VCaP (cell line): ENCODE measurements at regions not wholly inside any gene's neighbourhood (a gene's known extent, or its start where the extent isn't known, plus 50 kb on each side); places are given as distances from the start of the nearest gene placed in this dataset.
"Not testable (repeated sequence)": the region's sequence is repeated elsewhere in the genome, so short reads cannot be mapped to it uniquely, and the experiment has no call there.

Source experiments
- H3K27ac ChIP-seq: fragments of 450-650 bp; 2 replicates; pipeline ENCODE4 v1.5.1; 2017
- TF ChIP-seq, protein P1 (sequence below): fragments of 450-650 bp; conservative IDR thresholded peaks from 2 replicates; pipeline ENCODE4 v1.5.1; 2017; ENCODE audit warnings: mild to moderate bottlenecking, moderate library complexity

DNA sequence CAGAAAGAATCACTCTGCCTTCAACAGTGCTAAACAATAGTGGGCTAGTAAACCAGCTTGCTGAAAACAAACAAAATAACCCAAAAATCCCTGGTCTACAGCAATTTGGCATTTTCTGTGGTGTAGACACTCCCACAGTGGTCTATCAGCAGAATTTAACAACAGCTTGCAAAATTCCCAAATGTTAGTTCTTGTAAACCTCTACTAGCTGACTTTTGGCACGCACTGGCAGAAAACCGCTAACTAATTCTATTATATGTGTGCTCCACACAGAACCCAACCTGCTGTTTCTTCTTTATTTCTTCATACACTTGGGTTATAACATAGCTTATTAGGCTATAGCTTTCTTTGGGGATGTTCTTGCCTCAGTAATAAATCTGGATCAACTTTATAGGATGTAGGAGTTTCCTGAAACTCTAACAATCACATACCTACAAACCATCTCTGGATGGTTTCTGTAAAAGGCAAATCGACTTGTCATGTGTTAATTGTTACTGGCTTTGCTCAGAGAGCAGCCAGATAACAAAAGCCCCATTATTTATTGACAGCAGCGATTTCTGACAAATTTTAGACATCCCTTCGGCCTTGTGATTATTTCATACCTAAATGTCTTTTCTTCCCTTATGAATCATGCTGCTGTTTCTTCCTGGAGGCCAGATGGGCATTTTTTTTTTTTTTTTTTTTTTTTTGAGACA, 82.7 kb upstream of the NAA35 start:
- no peak overlapping the region for H3K27ac ChIP-seq
- TF ChIP-seq, protein P1, sequence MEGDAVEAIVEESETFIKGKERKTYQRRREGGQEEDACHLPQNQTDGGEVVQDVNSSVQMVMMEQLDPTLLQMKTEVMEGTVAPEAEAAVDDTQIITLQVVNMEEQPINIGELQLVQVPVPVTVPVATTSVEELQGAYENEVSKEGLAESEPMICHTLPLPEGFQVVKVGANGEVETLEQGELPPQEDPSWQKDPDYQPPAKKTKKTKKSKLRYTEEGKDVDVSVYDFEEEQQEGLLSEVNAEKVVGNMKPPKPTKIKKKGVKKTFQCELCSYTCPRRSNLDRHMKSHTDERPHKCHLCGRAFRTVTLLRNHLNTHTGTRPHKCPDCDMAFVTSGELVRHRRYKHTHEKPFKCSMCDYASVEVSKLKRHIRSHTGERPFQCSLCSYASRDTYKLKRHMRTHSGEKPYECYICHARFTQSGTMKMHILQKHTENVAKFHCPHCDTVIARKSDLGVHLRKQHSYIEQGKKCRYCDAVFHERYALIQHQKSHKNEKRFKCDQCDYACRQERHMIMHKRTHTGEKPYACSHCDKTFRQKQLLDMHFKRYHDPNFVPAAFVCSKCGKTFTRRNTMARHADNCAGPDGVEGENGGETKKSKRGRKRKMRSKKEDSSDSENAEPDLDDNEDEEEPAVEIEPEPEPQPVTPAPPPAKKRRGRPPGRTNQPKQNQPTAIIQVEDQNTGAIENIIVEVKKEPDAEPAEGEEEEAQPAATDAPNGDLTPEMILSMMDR: no peak

- no peak overlapping the region for H3K27ac ChIP-seq
- TF ChIP-seq, protein P1: no peak
Measured at GRCh38 chr9:85859765-85860164, 81.2 kb upstream of the NAA35 start.

- H3K27ac ChIP-seq: not testable (repeated sequence)
Measured at GRCh38 chr9:85861882-85862281, 79.1 kb upstream of the NAA35 start.

DNA sequence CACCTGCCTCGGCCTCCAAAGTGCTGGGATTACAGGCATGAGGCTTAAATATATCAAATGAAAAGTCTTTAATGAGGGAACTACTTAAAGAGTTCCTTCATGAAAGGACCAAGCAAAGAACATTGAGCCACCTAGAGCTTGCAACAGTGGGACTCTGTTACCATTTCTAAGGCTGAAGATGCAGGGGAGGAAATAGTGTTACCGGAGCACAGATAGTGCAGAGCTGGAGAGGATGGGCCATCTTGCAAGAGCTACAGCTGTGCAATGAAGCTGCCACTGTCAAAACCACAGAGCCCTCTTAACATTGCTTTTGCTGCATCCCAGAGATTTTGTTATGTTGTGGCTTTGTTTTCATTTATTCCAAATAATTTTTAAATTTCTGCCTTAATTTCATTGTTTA, 77.1 kb upstream of the NAA35 start:
- TF ChIP-seq, protein P1: no peak
- no peak overlapping the region for H3K27ac ChIP-seq

- H3K27ac ChIP-seq: no peak overlapping the region
- TF ChIP-seq, protein P1: no peak
Measured at GRCh38 chr9:85871008-85871407, 69.9 kb upstream of the NAA35 start.

DNA sequence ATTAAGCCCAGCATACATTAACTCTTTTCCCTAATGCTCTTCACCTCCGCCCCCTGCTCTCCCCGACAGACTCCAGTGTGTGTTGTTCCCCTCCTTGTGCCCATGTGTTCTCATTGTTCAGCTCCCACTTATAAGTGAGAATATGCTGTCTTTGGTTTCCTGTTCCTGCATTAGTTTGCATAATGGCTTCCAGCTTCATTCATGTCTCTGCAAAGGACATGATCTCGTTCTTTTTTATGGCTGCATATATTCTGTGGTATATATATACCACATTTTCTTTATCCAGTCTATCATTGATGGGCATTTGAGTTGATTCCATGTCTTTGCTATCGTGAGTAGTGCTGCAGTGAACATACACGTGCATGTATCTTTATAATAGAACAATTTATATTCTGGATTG, 69.3 kb upstream of the NAA35 start:
- not testable (repeated sequence) for H3K27ac ChIP-seq

GRCh38 chr9:85872463-85872862, 68.5 kb upstream of the NAA35 start:
- no peak overlapping the region for H3K27ac ChIP-seq
- TF ChIP-seq, protein P1: no peak

GRCh38 chr9:85876628-85877027, 64.3 kb upstream of the NAA35 start:
- peak overlapping the region; percentile 26; the same call in 1 of the 2 replicates for H3K27ac ChIP-seq
- TF ChIP-seq, protein P1: no peak

GRCh38 chr9:85878872-85879597, 61.9 kb upstream of the NAA35 start:
- not testable (repeated sequence) for H3K27ac ChIP-seq

DNA sequence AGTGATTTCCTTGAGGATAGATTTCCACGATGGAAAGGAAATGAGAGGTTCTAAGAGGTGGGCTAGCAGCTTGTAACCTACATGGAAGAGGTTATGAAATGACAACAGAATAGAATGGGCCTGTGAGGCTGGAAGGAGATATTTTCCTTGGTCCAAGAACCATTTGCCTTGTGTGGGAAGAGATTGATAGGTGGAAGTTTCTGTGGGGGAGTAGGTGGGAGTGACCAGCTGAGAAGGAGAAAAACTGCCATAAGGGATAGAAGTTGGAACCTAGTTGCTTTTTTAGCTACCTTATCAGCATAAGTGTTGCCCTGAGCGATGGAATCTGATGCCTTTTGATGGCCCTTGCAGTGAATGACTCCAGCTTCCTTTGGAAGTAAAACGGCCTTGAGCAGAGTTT, 60.4 kb upstream of the NAA35 start:
- H3K27ac ChIP-seq: not testable (repeated sequence)
